MCF 10A (cell line): ENCODE measurements at regions not wholly inside any gene's neighbourhood (a gene's known extent, or its start where the extent isn't known, plus 50 kb on each side); places are given as distances from the start of the nearest gene placed in this dataset.

Source experiments
- BruUV-seq: library from RNA; stranded (reverse); fragments of 400-500 nt; replicated peaks from 2 replicates; lab custom pipeline; 2021; lab: Mats Ljungman, UMichigan
- CTCF ChIA-PET: fragments of 300-600 bp; sonication (Branson Sonifier 250); formaldehyde crosslinking; extraction: SDS; loops from one replicate; lab custom pipeline; 2021; ENCODE audit warnings: antibody characterized with exemption, inconsistent platforms; lab: Yijun Ruan, JAX
- POLR2A ChIA-PET: fragments of 300-600, 350-650 bp; sonication (Branson Sonifier 250); formaldehyde crosslinking; extraction: SDS; loops from one replicate; lab custom pipeline; 2020; ENCODE audit warnings: antibody characterized with exemption, inconsistent platforms; lab: Yijun Ruan, JAX
- DNase-seq: peaks from one replicate; pipeline ENCODE4 v3.0.0-alpha.2; 2018; ENCODE audit not compliant: unreplicated experiment
- H3K27ac Mint-ChIP-seq: one replicate; pipeline ENCODE4 v1.8.0; 2022; ENCODE audit warnings: mild to moderate bottlenecking, low read depth, mixed read lengths; ENCODE audit not compliant: unreplicated experiment
- H3K27me3 Mint-ChIP-seq: one replicate; pipeline ENCODE4 v1.8.0; 2022; ENCODE audit warnings: mixed read lengths; ENCODE audit not compliant: insufficient read depth, unreplicated experiment
- H3K36me3 Mint-ChIP-seq: one replicate; pipeline ENCODE4 v1.8.0; 2022; ENCODE audit warnings: mild to moderate bottlenecking, moderate library complexity, mixed read lengths; ENCODE audit not compliant: insufficient read depth, unreplicated experiment
- H3K4me1 Mint-ChIP-seq: one replicate; pipeline ENCODE4 v1.8.0; 2022; ENCODE audit warnings: mixed read lengths; ENCODE audit not compliant: insufficient read depth, unreplicated experiment
- H3K4me3 Mint-ChIP-seq: one replicate; pipeline ENCODE4 v1.8.0; 2022; ENCODE audit warnings: mild to moderate bottlenecking, moderate library complexity, mixed read lengths; ENCODE audit not compliant: unreplicated experiment
- H3K9me3 Mint-ChIP-seq: one replicate; pipeline ENCODE4 v1.8.0; 2022; ENCODE audit warnings: mixed read lengths; ENCODE audit not compliant: unreplicated experiment
- CTCF ChIP-seq: fragments of 200-600 bp; IDR thresholded peaks from one replicate; pipeline ENCODE4 v1.8.0; 2022; ENCODE audit warnings: antibody characterized with exemption, mild to moderate bottlenecking; ENCODE audit not compliant: unreplicated experiment
- intact Hi-C: fragments of 100-400 bp; cut with micrococcal nuclease; formaldehyde crosslinking; loops from 2 replicates; pipeline ENCODE4 v1.14.1; 2022

- H3K9me3 Mint-ChIP-seq: no peaks in the 10 kb centered on the region
- H3K4me3 Mint-ChIP-seq: no peak overlapping the region
- H3K27me3 Mint-ChIP-seq: no peaks in the 10 kb centered on the region
- peaks cover 5% of the 10 kb centered on the region for H3K36me3 Mint-ChIP-seq
- peaks cover 12% of the 10 kb centered on the region for H3K4me1 Mint-ChIP-seq
- BruUV-seq: no TSS peak
- no peak overlapping the region for H3K27ac Mint-ChIP-seq
- CTCF ChIA-PET: no interaction called here
- no peak for DNase-seq
- TF ChIP-seq CTCF: no peak
- intact Hi-C loops: no loop called here
- POLR2A ChIA-PET: no interaction called here
Measured at GRCh38 chr6:76422511-76423213, 350.2 kb upstream of the IMPG1 start.

GRCh38 chr6:76420094-76420493 is 347.6 kb upstream of the IMPG1 start:
- POLR2A ChIA-PET: no interaction called here
- Mint-ChIP-seq H3K27ac (no peak overlapping the region), H3K36me3 (peaks cover 5% of the 10 kb centered on the region), H3K4me1 (peaks cover 12% of the 10 kb centered on the region), H3K4me3 (no peak overlapping the region), H3K27me3 (no peaks in the 10 kb centered on the region), H3K9me3 (no peaks in the 10 kb centered on the region)
- CTCF ChIA-PET: interaction anchor here (0.6 to 0.7 kb wide), 2 partner anchors 13 to 147 kb away, joined by 3 read pairs; no protein-coding TSS in a partner anchor
- intact Hi-C loops: no loop called here
- no peak for DNase-seq
- no TSS peak for BruUV-seq
- TF ChIP-seq CTCF: no peak

- CTCF ChIA-PET: interaction anchor here (1.1 kb wide), 1 partner anchor 101 kb away, joined by 3 read pairs; no protein-coding TSS in a partner anchor
Measured at GRCh38 chr6:76418560-76419223, 346.2 kb upstream of the IMPG1 start.

More at GRCh38 chr6:76418560-76419223, 346.2 kb upstream of the IMPG1 start:
- DNase-seq: peak; percentile 13
- H3K9me3 Mint-ChIP-seq: no peaks in the 10 kb centered on the region
- peaks cover 12% of the 10 kb centered on the region for H3K4me1 Mint-ChIP-seq
- TF ChIP-seq CTCF: no peak
- POLR2A ChIA-PET: no interaction called here
- peaks cover 5% of the 10 kb centered on the region for H3K36me3 Mint-ChIP-seq
- H3K27me3 Mint-ChIP-seq: no peaks in the 10 kb centered on the region
- BruUV-seq: no TSS peak
- H3K27ac Mint-ChIP-seq: no peak overlapping the region
- no peak overlapping the region for H3K4me3 Mint-ChIP-seq
- intact Hi-C loops: no loop called here
